ENCODE measurements at regions not wholly inside any gene's neighbourhood (a gene's known extent, or its start where the extent isn't known, plus 50 kb on each side); places are given as distances from the start of the nearest gene placed in this dataset.

DNA sequence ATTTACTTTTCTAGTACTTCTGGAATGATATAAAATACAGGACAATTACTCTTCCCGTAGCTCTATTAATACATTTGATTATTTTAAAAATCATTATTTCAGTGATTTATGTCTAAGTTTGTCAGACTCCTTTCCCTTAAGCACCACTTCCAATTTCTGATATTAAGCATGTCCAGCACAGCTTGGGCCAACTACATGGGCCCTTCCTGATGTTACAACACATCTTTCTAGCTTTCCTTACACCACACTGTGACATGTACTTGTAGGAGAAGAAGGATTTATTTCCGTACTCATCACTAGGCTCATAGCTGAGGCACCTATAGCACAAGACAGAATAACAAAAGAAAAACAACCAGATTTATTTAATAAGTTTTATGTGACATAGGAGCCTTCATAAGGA lies 134.8 kb upstream of the HNRNPA3 start:
- no peak for TF ChIP-seq CTCF (conservative IDR thresholded peaks at IDR 0.05; ENCODE audit: low read depth, low read length)
- TF ChIP-seq EZH2phosphoT487 (IDR thresholded peaks at IDR 0.05; ENCODE audit: borderline replicate concordance, low read length) = no peak
- no peak for TF ChIP-seq EZH2 (IDR thresholded peaks at IDR 0.05; ENCODE audit: low read length, unreplicated experiment)
